ENCODE measurements at regions not wholly inside any gene's neighbourhood (a gene's known extent, or its start where the extent isn't known, plus 50 kb on each side); places are given as distances from the start of the nearest gene placed in this dataset.

DNA sequence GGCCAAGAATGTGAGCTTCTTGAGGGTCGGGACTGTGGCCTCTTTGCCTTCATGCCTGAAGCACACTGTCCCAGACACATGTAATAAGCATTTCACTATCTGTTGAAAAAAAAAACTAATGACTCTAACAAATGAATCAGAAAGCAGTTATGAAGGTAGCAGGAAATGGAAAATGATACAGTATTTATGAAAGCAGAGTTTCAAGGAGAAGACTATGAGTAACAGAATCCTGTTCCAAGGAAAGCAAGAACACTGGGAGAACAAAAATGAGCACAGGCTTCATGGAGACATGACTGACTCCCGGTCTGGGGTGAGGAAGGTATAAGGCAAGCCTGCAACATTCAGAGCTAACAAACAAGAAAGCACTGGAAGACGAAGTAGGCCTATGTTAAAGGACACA, 190.8 kb downstream of the RNF152 start (continued):
- TF ChIP-seq, protein P1, sequence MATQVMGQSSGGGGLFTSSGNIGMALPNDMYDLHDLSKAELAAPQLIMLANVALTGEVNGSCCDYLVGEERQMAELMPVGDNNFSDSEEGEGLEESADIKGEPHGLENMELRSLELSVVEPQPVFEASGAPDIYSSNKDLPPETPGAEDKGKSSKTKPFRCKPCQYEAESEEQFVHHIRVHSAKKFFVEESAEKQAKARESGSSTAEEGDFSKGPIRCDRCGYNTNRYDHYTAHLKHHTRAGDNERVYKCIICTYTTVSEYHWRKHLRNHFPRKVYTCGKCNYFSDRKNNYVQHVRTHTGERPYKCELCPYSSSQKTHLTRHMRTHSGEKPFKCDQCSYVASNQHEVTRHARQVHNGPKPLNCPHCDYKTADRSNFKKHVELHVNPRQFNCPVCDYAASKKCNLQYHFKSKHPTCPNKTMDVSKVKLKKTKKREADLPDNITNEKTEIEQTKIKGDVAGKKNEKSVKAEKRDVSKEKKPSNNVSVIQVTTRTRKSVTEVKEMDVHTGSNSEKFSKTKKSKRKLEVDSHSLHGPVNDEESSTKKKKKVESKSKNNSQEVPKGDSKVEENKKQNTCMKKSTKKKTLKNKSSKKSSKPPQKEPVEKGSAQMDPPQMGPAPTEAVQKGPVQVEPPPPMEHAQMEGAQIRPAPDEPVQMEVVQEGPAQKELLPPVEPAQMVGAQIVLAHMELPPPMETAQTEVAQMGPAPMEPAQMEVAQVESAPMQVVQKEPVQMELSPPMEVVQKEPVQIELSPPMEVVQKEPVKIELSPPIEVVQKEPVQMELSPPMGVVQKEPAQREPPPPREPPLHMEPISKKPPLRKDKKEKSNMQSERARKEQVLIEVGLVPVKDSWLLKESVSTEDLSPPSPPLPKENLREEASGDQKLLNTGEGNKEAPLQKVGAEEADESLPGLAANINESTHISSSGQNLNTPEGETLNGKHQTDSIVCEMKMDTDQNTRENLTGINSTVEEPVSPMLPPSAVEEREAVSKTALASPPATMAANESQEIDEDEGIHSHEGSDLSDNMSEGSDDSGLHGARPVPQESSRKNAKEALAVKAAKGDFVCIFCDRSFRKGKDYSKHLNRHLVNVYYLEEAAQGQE (IDR thresholded peaks at IDR 0.05; ENCODE audit: low read depth, low read length) = no peak
- TF ChIP-seq POLR2AphosphoS5 (IDR thresholded peaks at IDR 0.05; ENCODE audit: low read depth, low read length) = no peak
- TF ChIP-seq SIN3A (IDR thresholded peaks at IDR 0.05; ENCODE audit: borderline replicate concordance, low read depth, low read length) = no peak
- peak; percentile 15; the same call in 1 of the 2 replicates for TF ChIP-seq NFIC (IDR thresholded peaks at IDR 0.05; ENCODE audit: borderline replicate concordance)
- no peak for TF ChIP-seq MEF2A (IDR thresholded peaks at IDR 0.05; ENCODE audit: borderline replicate concordance, low read depth)
- no peak for TF ChIP-seq TCF12 (IDR thresholded peaks at IDR 0.05)
- TF ChIP-seq RFX5 (IDR thresholded peaks at IDR 0.05; ENCODE audit: low read length) = no peak
- no peak for TF ChIP-seq TAF1 (IDR thresholded peaks at IDR 0.05; ENCODE audit: borderline replicate concordance, low read depth, low read length)
- no peak for TF ChIP-seq YY1 (IDR thresholded peaks at IDR 0.05; ENCODE audit: low read depth)

DNA sequence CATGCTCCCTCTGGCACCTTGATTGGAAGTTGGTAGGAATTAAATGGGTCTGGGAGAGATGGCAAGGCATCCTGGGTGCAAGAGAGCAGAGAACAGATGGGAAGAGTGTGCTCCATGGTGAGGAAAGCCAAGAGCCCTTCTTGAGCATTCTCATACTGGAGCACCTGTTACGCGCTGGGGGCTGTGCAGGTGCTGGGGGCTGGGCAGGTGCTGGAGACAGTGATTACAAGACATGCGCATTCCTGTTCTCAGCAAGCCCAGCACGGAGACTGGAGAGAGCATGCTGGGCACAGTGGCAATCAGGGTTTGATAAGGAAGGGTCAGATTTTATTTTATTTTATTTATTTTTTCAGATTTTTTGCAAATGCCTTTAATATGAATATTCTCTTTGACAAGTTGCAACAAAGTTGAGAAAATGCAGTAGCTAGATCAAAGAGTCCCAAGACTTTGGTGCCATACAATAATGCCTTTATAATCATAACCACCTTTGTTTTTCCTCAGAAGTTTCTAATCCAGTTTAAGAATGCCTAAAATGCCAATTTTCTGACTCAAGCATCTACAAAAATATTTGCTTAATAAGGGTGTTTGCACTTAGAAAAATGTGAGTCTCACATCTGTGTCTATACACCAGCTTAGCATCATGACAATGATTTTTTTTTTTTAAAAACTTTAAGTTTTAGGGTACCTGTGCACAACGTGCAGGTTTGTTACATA, 193.3 kb downstream of the RNF152 start:
- peaks cover 5% of the 10 kb centered on the region; the same call in 1 of the 2 replicates for H3K9me3 ChIP-seq
- DNase-seq = no peak
- no peak overlapping the region for H2AFZ ChIP-seq (ENCODE audit: low read depth)
- H4K20me1 ChIP-seq (ENCODE audit: insufficient read depth) = no peaks in the 10 kb centered on the region
- no peaks in the 10 kb centered on the region for H3K27me3 ChIP-seq (ENCODE audit: insufficient read depth)
- no peaks in the 10 kb centered on the region for H3K9me2 ChIP-seq
- H3F3A ChIP-seq (replicated peaks; ENCODE audit: insufficient read depth) = peaks cover 18% of the 10 kb centered on the region
- H3K4me2 ChIP-seq = no peak overlapping the region
- no peak overlapping the region for H3K27ac ChIP-seq (ENCODE audit: low read depth in 2 of 2, low read length in 1 of 2)
- no peaks in the 10 kb centered on the region for H3K36me3 ChIP-seq (replicated peaks in 1 of 2; ENCODE audit: control insufficient read depth in 1 of 2, insufficient read depth in 2 of 2, low read length in 1 of 2)
- TF ChIP-seq ELF1 (IDR thresholded peaks at IDR 0.05) (no peak), GATA2 (CRISPR knock-in tag; IDR thresholded peaks at IDR 0.05) (no peak), YY1 (IDR thresholded peaks at IDR 0.05; ENCODE audit: low read depth) (no peak)
- 79% methylated on average over 5 of the region's 5 CpGs for WGBS (ENCODE audit: low lambda C conversion rate)
- no peaks in the 10 kb centered on the region for H3K79me2 ChIP-seq (ENCODE audit: insufficient read depth)
- no peak overlapping the region for H3K9ac ChIP-seq
- H3K4me1 ChIP-seq (ENCODE audit: control insufficient read depth in 1 of 2, insufficient read depth in 2 of 2, low read depth in 1 of 2, low read length in 1 of 2) = no peaks in the 10 kb centered on the region
- no peak overlapping the region for H3K4me3 ChIP-seq (ENCODE audit: low read depth in 2 of 2, low read length in 1 of 2)
- POLR2A ChIA-PET = no interaction called here
- CTCF ChIA-PET = interaction anchor here (0.7 kb wide), 1 partner anchor 62 kb away, joined by 4 read pairs; no protein-coding TSS in a partner anchor

DNA sequence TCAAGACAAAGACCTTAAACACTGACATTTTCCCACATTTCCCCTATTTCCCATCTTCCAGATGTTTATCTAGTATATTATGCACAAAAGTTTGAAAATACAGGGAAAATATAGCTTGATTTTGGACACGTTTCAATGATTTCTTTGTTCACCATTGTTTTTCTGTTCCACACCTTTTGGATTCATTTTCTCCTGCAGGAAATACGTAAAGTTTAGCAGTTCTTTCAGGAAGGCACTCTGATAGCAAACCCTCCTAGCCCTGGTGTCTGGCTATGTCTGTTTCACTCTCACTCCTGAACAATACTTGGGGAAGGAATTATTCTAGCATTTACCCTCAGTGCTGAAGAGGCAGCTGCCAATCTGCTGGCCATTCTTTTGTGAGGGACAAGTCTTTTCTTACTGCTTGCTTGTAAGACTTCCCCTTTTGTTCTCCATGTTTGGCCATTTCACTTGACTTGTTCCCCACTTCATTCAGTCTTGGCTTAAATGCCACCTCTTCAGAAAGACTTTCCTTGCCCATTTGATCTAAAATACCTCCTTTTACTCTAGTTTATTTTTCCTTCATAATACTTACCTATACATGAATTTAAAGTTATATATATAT, 195.4 kb downstream of the RNF152 start:
- Histone ChIP-seq H3K9me2 (no peaks in the 10 kb centered on the region), H3K4me1 (ENCODE audit: control insufficient read depth in 1 of 2, insufficient read depth in 2 of 2, low read depth in 1 of 2, low read length in 1 of 2) (no peaks in the 10 kb centered on the region), H3K79me2 (ENCODE audit: insufficient read depth) (no peaks in the 10 kb centered on the region), H3K9ac (no peak overlapping the region), H3K36me3 (replicated peaks in 1 of 2; ENCODE audit: control insufficient read depth in 1 of 2, insufficient read depth in 2 of 2, low read length in 1 of 2) (no peaks in the 10 kb centered on the region), H3K4me3 (ENCODE audit: low read depth in 2 of 2, low read length in 1 of 2) (no peak overlapping the region), H3K27me3 (ENCODE audit: insufficient read depth) (no peaks in the 10 kb centered on the region), H3K27ac (ENCODE audit: low read depth in 2 of 2, low read length in 1 of 2) (no peak overlapping the region), H3F3A (replicated peaks; ENCODE audit: insufficient read depth) (peaks cover 11% of the 10 kb centered on the region), H3K9me3 (no peaks in the 10 kb centered on the region), H3K4me2 (no peak overlapping the region), H2AFZ (ENCODE audit: low read depth) (no peak overlapping the region), H4K20me1 (ENCODE audit: insufficient read depth) (no peaks in the 10 kb centered on the region)
- 53% methylated on average over 2 of the region's 2 CpGs for WGBS (ENCODE audit: low lambda C conversion rate)
- CTCF ChIA-PET = interaction anchor here (1.1 kb wide), 1 partner anchor 16 kb away, joined by 3 read pairs; no protein-coding TSS in a partner anchor
- POLR2A ChIA-PET = no interaction called here
- no peak for DNase-seq
- TF ChIP-seq TAF1 (IDR thresholded peaks at IDR 0.05; ENCODE audit: borderline replicate concordance, low read depth, low read length) (no peak), MXI1 (IDR thresholded peaks at IDR 0.05; ENCODE audit: low read depth, low read length) (no peak), MEF2A (IDR thresholded peaks at IDR 0.05; ENCODE audit: borderline replicate concordance, low read depth) (no peak), POLR2AphosphoS5 (IDR thresholded peaks at IDR 0.05; ENCODE audit: low read depth, low read length) (no peak), SMC3 (IDR thresholded peaks at IDR 0.05; ENCODE audit: low read depth, low read length) (no peak), TEAD4 (IDR thresholded peaks at IDR 0.05; ENCODE audit: borderline replicate concordance, insufficient read depth) (no peak), RFX5 (IDR thresholded peaks at IDR 0.05; ENCODE audit: low read length) (no peak), TCF12 (IDR thresholded peaks at IDR 0.05) (no peak)
- TF ChIP-seq, protein P2, sequence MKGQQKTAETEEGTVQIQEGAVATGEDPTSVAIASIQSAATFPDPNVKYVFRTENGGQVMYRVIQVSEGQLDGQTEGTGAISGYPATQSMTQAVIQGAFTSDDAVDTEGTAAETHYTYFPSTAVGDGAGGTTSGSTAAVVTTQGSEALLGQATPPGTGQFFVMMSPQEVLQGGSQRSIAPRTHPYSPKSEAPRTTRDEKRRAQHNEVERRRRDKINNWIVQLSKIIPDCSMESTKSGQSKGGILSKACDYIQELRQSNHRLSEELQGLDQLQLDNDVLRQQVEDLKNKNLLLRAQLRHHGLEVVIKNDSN (IDR thresholded peaks at IDR 0.05; ENCODE audit: borderline replicate concordance, low read depth) = no peak

Data from SK-N-SH (cell line).